ENCODE measurements at regions not wholly inside any gene's neighbourhood (a gene's known extent, or its start where the extent isn't known, plus 50 kb on each side); places are given as distances from the start of the nearest gene placed in this dataset.

DNA sequence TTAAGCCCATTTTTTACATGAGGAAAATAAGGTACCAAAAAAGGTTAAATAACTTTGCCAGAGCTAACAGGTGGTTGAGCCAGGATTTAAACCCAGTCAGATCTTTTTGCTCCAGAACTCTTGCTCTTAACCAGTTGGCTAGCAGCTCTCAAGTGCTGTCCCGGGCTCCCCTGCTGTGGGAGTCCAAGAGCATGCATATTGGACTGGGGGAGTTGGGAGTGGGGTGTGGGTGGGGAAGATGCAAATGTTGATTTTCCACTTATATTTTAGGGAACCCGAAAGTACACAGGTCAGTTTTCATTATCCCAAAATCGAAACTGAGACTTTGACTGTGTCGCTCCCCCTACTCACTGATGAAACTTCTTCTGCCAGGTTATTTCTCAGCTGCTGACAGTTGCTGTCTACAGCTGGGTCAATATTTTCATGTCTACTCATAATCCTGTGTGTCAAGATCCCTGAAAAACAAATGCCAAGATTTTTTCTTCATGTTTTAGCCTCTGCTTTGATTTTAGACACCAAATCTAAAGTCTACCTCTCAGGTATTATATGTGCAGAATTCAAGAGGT lies 172.3 kb upstream of the TMPO start:
- Histone ChIP-seq H3K36me3 (ENCODE audit: control insufficient read depth, insufficient read depth, low read length) (no peaks in the 10 kb centered on the region), H3K4me1 (ENCODE audit: control insufficient read depth, insufficient read depth, low read length) (peaks cover 17% of the 10 kb centered on the region), H3K4me3 (ENCODE audit: low read depth, low read length) (no peak overlapping the region), H3K9me3 (ENCODE audit: control insufficient read depth, insufficient read depth, low read length) (no peaks in the 10 kb centered on the region), H3K27me3 (ENCODE audit: control insufficient read depth, insufficient read depth, low read length) (no peaks in the 10 kb centered on the region), H3K27ac (ENCODE audit: low read depth, low read length) (no peak overlapping the region), H3K9ac (ENCODE audit: low read depth, low read length) (no peak overlapping the region)

DNA sequence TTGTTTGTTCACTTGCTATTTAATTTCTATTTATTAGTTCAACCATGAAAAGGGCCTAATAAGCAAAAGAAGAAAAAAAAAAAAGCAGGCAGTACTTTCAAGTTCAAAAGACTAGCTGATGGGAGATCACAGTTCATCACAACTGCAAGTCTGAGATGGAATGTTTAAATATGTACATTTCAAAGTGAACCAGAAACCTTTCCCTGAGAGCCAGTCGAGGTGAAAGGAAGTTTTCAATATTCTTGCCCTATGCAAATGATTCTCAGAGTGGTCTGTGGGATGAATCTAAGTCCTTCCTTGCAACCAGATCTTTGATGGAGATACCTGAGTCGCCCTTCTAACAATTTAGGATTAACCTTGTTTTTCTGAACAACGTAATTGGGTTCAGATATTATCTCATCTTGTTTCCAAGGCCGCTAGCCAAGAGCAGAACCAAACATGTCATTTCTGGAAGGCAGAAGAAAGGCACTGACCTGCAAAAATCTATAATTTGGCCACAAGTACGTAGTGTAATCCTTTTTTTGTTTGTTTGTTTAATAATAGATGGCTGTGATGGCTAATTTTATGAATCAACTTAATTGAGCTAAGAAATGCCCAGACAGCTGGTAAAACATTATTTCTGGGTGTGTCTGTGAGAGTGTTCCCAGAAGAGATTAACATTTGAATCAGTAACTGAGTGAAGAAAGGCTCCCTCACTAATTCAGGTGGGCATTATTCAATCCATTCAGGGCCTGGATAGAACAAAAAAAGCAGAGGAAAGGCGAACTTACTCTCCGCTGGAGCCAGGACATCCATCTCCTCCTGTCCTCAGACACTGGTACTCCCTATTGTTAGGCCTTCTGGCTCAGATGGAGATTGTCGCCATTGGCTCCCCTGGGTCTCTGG lies 171.1 kb upstream of the TMPO start:
- Histone ChIP-seq H3K4me3 (ENCODE audit: low read depth, low read length) (no peak overlapping the region), H3K9ac (ENCODE audit: low read depth, low read length) (no peak overlapping the region), H3K4me1 (ENCODE audit: control insufficient read depth, insufficient read depth, low read length) (peaks cover 17% of the 10 kb centered on the region)

GRCh38 chr12:98345308-98345876 lies 170.0 kb upstream of the TMPO start:
- peaks cover 17% of the 10 kb centered on the region for H3K4me1 ChIP-seq (ENCODE audit: control insufficient read depth, insufficient read depth, low read length)
- no peaks in the 10 kb centered on the region for H3K36me3 ChIP-seq (ENCODE audit: control insufficient read depth, insufficient read depth, low read length)
- H3K27me3 ChIP-seq (ENCODE audit: control insufficient read depth, insufficient read depth, low read length), result no peaks in the 10 kb centered on the region
- no peaks in the 10 kb centered on the region for H3K9me3 ChIP-seq (ENCODE audit: control insufficient read depth, insufficient read depth, low read length)
- H3K27ac ChIP-seq (ENCODE audit: low read depth, low read length), result no peak overlapping the region
- H3K9ac ChIP-seq (ENCODE audit: low read depth, low read length), result no peak overlapping the region
- H3K4me3 ChIP-seq (ENCODE audit: low read depth, low read length), result no peak overlapping the region

More for the DNA sequence above, 171.1 kb upstream of the TMPO start:
- H3K9me3 ChIP-seq (ENCODE audit: control insufficient read depth, insufficient read depth, low read length), result no peaks in the 10 kb centered on the region
- no peaks in the 10 kb centered on the region for H3K36me3 ChIP-seq (ENCODE audit: control insufficient read depth, insufficient read depth, low read length)
- no peaks in the 10 kb centered on the region for H3K27me3 ChIP-seq (ENCODE audit: control insufficient read depth, insufficient read depth, low read length)
- H3K27ac ChIP-seq (ENCODE audit: low read depth, low read length), result peak overlapping the region; percentile 9

DNA sequence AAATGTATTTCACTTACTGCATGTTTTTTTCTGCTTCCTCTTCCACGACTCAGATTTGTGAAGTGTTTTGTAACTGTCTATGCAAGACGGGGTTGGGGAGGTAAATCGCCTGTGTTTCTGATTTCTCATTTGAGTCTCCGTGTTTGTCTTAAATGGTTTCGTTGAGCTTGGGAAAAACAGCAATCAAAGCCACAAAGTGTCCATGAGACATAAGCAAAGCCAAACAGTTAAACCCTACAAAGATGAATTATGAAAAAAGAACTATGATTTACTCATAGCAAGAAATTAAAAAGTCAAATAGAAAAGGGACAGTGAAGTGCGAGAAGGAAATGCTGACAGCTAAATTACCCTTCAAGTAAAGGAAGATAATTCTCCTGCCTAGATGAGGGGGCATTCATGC lies 164.3 kb upstream of the TMPO start:
- H3K27me3 ChIP-seq (ENCODE audit: control insufficient read depth, insufficient read depth, low read length), result no peaks in the 10 kb centered on the region
- H3K4me3 ChIP-seq (ENCODE audit: low read depth, low read length), result no peak overlapping the region
- H3K36me3 ChIP-seq (ENCODE audit: control insufficient read depth, insufficient read depth, low read length), result no peaks in the 10 kb centered on the region
- no peak overlapping the region for H3K27ac ChIP-seq (ENCODE audit: low read depth, low read length)
- peaks cover 3% of the 10 kb centered on the region; the same call in 1 of the 2 replicates for H3K4me1 ChIP-seq (ENCODE audit: control insufficient read depth, insufficient read depth, low read length)
- no peak overlapping the region for H3K9ac ChIP-seq (ENCODE audit: low read depth, low read length)
- no peaks in the 10 kb centered on the region for H3K9me3 ChIP-seq (ENCODE audit: control insufficient read depth, insufficient read depth, low read length)

DNA sequence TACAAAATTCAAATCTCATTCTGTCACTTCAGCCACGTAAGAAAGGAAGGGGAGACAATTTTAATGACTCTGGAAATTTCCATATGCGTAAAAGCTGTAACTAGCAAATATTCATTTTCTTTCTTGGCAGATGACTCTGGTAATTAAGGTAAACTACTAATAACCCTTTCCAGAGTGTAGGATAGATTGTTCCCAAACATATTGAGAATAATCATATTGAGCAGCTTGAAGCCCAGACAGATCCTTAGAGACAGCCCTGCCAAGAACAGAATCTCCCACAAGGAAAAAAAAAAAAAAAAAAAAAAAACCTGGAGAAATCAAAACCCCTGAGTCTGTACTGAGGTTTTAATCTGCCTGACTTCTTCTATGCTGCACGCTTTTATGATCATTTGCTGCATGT lies 163.6 kb upstream of the TMPO start:
- Histone ChIP-seq H3K36me3 (ENCODE audit: control insufficient read depth, insufficient read depth, low read length) (no peaks in the 10 kb centered on the region), H3K27ac (ENCODE audit: low read depth, low read length) (peak overlapping the region; percentile 83), H3K9me3 (ENCODE audit: control insufficient read depth, insufficient read depth, low read length) (no peaks in the 10 kb centered on the region), H3K4me3 (ENCODE audit: low read depth, low read length) (no peak overlapping the region), H3K9ac (ENCODE audit: low read depth, low read length) (no peak overlapping the region), H3K27me3 (ENCODE audit: control insufficient read depth, insufficient read depth, low read length) (no peaks in the 10 kb centered on the region), H3K4me1 (ENCODE audit: control insufficient read depth, insufficient read depth, low read length) (peaks cover 3% of the 10 kb centered on the region; the same call in 1 of the 2 replicates)

- Histone ChIP-seq H3K9ac (ENCODE audit: low read depth, low read length) (no peak overlapping the region), H3K27me3 (ENCODE audit: control insufficient read depth, insufficient read depth, low read length) (no peaks in the 10 kb centered on the region), H3K27ac (ENCODE audit: low read depth, low read length) (peak overlapping the region; percentile 83), H3K9me3 (ENCODE audit: control insufficient read depth, insufficient read depth, low read length) (no peaks in the 10 kb centered on the region), H3K4me1 (ENCODE audit: control insufficient read depth, insufficient read depth, low read length) (peaks cover 3% of the 10 kb centered on the region; the same call in 1 of the 2 replicates), H3K4me3 (ENCODE audit: low read depth, low read length) (no peak overlapping the region), H3K36me3 (ENCODE audit: control insufficient read depth, insufficient read depth, low read length) (no peaks in the 10 kb centered on the region)
Measured at GRCh38 chr12:98352218-98352811, 163.1 kb upstream of the TMPO start.

DNA sequence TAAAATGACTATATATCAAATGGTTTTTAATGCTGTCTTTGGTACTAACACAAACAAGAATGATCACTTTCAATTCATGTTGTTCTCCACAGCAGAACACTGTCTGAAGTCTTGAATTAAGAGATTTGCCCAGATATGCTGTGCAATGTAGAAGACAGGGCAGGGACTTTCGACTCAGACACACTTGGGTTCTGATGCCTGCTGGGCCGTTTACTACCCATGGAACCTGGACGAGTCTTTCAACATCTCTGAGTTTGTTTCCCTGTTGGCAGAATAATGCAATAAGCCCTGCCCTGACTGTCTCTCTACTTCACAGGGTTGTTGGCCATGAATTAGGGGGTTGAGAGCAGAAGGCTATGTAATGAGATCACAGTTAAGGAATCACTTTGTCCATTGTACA lies 162.6 kb upstream of the TMPO start:
- H3K9me3 ChIP-seq (ENCODE audit: control insufficient read depth, insufficient read depth, low read length), result no peaks in the 10 kb centered on the region
- peaks cover 3% of the 10 kb centered on the region; the same call in 1 of the 2 replicates for H3K4me1 ChIP-seq (ENCODE audit: control insufficient read depth, insufficient read depth, low read length)
- no peak overlapping the region for H3K4me3 ChIP-seq (ENCODE audit: low read depth, low read length)
- peak overlapping the region; percentile 83 for H3K27ac ChIP-seq (ENCODE audit: low read depth, low read length)
- H3K36me3 ChIP-seq (ENCODE audit: control insufficient read depth, insufficient read depth, low read length), result no peaks in the 10 kb centered on the region
- no peaks in the 10 kb centered on the region for H3K27me3 ChIP-seq (ENCODE audit: control insufficient read depth, insufficient read depth, low read length)
- H3K9ac ChIP-seq (ENCODE audit: low read depth, low read length), result no peak overlapping the region

DNA sequence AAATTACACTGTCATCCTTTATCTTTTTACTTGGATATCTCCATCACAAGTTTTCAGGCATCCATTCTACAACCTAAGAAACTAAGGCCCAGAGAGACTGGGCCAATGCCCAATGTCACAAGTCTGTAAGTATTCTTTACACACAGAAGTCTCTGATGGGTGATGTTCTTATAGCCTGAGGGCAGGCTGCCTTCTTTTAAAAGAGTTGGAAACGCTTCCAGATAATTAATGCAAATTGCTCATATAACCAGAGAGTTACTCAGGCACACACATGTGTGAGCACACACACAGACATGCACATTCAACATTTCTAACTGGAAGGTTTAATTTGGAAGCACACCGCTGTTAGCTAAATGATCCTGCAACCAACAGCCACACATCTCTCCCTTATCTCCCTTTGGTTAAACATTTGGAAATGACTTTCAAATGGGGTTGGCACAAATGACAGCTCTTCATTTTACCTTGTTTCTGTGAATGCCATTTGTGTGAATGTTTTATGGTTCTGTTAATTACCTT lies 160.8 kb upstream of the TMPO start:
- Histone ChIP-seq H3K36me3 (ENCODE audit: control insufficient read depth, insufficient read depth, low read length) (no peaks in the 10 kb centered on the region), H3K9ac (ENCODE audit: low read depth, low read length) (no peak overlapping the region), H3K9me3 (ENCODE audit: control insufficient read depth, insufficient read depth, low read length) (no peaks in the 10 kb centered on the region), H3K27me3 (ENCODE audit: control insufficient read depth, insufficient read depth, low read length) (no peaks in the 10 kb centered on the region), H3K4me1 (ENCODE audit: control insufficient read depth, insufficient read depth, low read length) (peaks cover 3% of the 10 kb centered on the region; the same call in 1 of the 2 replicates), H3K4me3 (ENCODE audit: low read depth, low read length) (no peak overlapping the region), H3K27ac (ENCODE audit: low read depth, low read length) (no peak overlapping the region)

DNA sequence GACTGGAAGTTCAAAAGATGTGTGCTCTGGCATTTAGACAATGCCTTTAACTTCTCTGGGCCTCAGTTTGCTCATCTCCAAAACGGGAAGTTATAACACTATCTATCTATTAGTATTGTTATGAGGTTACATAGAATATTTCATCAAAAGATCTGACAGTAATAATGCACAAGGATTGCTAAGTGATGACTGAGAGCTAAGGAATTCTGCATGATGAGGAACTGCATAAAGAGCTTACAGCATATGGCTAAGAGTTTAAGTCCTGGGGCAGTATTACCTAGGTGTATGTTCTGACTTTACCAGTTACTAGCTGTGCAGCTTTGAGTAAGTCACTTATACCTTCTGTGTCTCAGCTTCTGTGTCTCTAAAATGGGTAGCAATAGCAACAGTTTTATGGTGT lies 160.1 kb upstream of the TMPO start:
- Histone ChIP-seq H3K27me3 (ENCODE audit: control insufficient read depth, insufficient read depth, low read length) (no peaks in the 10 kb centered on the region), H3K4me1 (ENCODE audit: control insufficient read depth, insufficient read depth, low read length) (peaks cover 3% of the 10 kb centered on the region; the same call in 1 of the 2 replicates), H3K4me3 (ENCODE audit: low read depth, low read length) (no peak overlapping the region), H3K9me3 (ENCODE audit: control insufficient read depth, insufficient read depth, low read length) (no peaks in the 10 kb centered on the region), H3K27ac (ENCODE audit: low read depth, low read length) (no peak overlapping the region), H3K9ac (ENCODE audit: low read depth, low read length) (no peak overlapping the region), H3K36me3 (ENCODE audit: control insufficient read depth, insufficient read depth, low read length) (no peaks in the 10 kb centered on the region)

DNA sequence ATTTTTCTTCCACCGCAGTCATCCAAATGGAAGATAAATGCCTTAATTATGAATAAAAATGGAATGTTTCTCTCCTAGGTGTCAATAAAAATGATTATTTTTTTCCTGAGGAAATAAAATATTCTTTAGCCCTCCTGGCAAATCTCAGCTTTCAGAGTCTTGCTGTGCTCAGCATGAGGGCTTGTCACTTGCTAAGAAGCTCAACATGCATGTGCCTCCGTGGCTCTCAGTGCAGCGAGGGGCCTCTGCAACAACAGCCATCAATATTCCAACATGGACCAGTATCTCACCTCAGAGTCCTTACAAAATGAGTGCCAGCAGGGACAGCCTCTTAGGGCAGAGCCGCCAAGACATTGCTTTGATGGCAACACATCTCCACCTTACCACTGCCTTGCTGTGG lies 159.5 kb upstream of the TMPO start:
- Histone ChIP-seq H3K27ac (ENCODE audit: low read depth, low read length) (no peak overlapping the region), H3K27me3 (ENCODE audit: control insufficient read depth, insufficient read depth, low read length) (no peaks in the 10 kb centered on the region), H3K4me1 (ENCODE audit: control insufficient read depth, insufficient read depth, low read length) (peaks cover 3% of the 10 kb centered on the region; the same call in 1 of the 2 replicates), H3K9ac (ENCODE audit: low read depth, low read length) (no peak overlapping the region), H3K36me3 (ENCODE audit: control insufficient read depth, insufficient read depth, low read length) (no peaks in the 10 kb centered on the region), H3K9me3 (ENCODE audit: control insufficient read depth, insufficient read depth, low read length) (no peaks in the 10 kb centered on the region), H3K4me3 (ENCODE audit: low read depth, low read length) (no peak overlapping the region)

All from HUES48 (cell line).